ENCODE measurements at regions not wholly inside any gene's neighbourhood (a gene's known extent, or its start where the extent isn't known, plus 50 kb on each side); places are given as distances from the start of the nearest gene placed in this dataset.

DNA sequence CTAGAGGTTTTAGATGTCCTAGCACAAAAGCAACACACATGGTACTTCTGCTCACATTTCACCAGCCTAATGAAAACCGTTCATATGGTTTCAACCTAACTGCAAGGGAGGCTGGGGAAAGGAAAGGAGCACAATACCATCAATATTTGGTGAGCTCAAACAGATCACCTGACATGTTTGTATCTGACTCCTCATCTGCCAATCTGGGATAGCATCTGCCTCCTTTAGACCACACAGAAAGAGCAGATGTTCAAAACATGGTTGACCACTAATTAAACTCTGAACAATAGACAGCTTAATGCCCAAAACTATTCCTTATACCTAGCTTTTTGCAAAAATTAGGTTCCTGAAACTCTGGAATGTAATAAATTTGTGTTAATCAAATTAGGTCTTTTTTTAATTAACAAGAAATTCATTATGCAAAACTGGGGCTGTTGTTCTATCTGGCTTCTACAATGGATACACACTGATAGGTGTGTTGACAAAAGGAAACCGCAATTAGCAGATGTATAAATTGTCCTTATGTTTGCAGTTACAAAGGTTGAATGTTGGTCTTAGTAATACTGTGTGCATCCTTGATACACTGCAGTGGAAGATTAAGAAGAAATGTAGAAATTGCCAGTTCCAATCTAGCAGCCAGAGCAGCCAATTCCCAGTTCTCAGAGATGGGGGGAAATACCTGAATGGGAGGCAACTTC is 89.3 kb downstream of the DUSP6 start:
- no peaks in the 10 kb centered on the region for H3K27me3 Mint-ChIP-seq
- peaks cover 25% of the 10 kb centered on the region for H3K4me1 Mint-ChIP-seq (ENCODE audit: low read depth)
- no peak for DNase-seq
- H3K27ac Mint-ChIP-seq, result no peak overlapping the region
- H3K4me3 Mint-ChIP-seq, result no peak overlapping the region
- H3K9me3 Mint-ChIP-seq, result peaks cover 4% of the 10 kb centered on the region
- no peaks in the 10 kb centered on the region for H3K36me3 Mint-ChIP-seq (ENCODE audit: low read depth)

DNA sequence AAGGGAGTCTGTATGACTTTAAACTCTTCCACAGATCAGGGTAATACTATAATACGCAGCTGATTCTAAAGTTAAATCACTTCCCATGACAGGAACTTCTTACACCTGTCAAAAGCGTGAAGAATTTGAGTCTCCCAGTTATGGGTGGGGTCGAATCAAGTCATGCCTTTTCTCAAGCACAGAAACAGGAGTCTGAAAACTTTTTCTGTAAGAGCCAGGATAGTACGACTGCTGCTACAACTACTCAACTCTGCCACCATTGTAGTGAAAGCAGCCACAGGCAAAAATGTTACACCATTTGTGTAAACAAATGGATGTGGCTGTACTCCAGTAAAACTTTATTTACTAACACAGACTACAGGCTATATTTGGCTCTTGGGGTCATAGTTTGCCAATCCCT is 90.3 kb downstream of the DUSP6 start:
- H3K4me1 Mint-ChIP-seq (ENCODE audit: low read depth), result peaks cover 26% of the 10 kb centered on the region
- no peaks in the 10 kb centered on the region for H3K36me3 Mint-ChIP-seq (ENCODE audit: low read depth)
- no peak for DNase-seq
- H3K4me3 Mint-ChIP-seq, result no peak overlapping the region
- no peaks in the 10 kb centered on the region for H3K27me3 Mint-ChIP-seq
- no peak overlapping the region for H3K27ac Mint-ChIP-seq
- H3K9me3 Mint-ChIP-seq, result peaks cover 5% of the 10 kb centered on the region

DNA sequence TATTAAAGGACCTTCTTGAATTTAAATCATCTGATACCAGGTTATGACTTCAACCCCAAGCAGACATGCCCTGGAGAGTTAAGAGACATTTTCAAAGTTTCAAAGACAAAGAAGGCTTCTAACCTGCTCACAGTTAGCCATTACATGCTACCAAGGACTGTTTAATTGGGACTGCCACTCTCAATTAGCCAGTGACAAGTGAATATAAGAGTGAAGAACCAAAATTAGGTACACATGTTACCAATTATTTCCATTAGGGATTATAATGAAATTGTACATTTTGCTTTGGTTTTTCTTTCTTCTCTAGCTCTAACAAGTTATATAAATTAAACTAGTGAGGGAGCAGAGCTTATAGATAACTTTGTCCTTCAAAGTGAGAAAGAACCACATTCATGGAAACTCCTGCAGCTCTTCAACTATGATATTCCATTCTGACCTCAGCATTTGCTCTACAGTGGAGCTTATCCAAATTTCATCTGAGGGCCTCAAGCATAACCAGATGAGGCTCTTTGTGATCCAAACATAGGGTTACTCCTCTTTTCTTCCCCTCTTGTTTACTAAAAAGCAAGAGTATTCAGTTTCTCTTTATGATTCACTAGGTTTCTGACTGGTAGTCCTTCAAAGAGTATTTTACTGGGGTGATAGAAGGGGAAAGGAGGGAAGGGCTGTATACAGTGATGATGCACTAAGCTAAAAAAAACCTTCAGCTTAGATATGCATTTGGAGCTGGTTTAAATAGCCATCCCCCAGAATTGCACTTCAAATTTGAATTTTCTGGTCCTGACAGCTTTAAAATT is 91.3 kb downstream of the DUSP6 start:
- H3K27ac Mint-ChIP-seq, result no peak overlapping the region
- DNase-seq, result no peak
- H3K9me3 Mint-ChIP-seq, result peaks cover 5% of the 10 kb centered on the region
- H3K4me1 Mint-ChIP-seq (ENCODE audit: low read depth), result peaks cover 26% of the 10 kb centered on the region
- H3K27me3 Mint-ChIP-seq, result no peaks in the 10 kb centered on the region
- H3K4me3 Mint-ChIP-seq, result no peak overlapping the region
- no peaks in the 10 kb centered on the region for H3K36me3 Mint-ChIP-seq (ENCODE audit: low read depth)

DNA sequence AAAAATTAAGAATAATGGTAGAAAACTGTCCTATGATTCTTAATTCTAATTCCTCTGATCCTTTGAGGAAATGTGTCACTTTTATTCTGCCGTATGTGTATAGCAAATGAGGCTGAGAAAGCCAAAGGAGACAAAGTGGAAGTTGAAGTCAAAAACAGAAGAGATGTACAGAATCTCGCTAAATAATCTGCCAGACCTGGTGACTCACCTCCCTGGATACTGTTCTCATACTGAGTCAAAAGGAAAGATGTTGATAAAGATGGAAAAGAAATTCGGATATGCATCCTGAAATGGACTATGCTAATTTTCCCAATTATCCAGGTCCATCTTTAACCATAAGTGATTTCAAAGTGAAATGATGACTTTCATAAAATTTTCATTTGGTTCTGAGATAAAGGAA is 92.5 kb downstream of the DUSP6 start:
- peaks cover 21% of the 10 kb centered on the region for H3K4me1 Mint-ChIP-seq (ENCODE audit: low read depth)
- peaks cover 5% of the 10 kb centered on the region for H3K9me3 Mint-ChIP-seq
- no peaks in the 10 kb centered on the region for H3K36me3 Mint-ChIP-seq (ENCODE audit: low read depth)
- H3K4me3 Mint-ChIP-seq, result no peak overlapping the region
- no peak overlapping the region for H3K27ac Mint-ChIP-seq
- H3K27me3 Mint-ChIP-seq, result no peaks in the 10 kb centered on the region
- DNase-seq, result no peak

DNA sequence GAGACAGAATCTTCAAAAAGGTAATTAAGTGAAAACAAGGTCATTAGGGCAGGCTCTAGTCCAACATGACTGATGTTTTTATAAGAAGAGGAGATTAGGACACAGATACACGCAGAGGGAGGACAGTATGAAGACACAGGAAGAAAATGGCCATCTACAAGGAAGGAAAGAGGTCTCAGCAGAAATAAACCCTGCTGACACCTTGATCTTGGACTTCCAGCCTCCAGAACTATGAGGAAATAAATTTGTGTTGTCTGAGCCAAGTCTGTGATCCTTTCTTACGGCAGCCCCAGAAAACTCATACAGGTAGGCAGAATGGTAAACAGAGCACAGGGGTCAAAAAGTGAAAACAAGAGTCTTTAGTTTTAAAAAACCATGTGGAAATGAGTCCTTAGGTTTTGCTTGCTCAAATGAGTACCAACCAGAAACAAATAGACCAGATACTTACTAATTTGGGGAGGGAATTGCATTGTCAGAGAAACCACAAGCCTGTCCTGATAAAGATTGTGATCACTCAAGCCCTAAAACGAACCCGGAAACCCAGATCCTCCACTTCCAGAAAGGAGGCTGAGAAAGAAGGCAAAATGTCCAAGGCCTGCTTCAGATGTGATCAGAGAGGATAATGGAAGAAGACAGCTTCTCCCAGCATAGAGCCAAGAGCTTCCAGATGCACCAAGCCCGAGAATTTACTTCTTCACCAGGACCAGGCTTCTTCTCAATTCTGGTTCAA is 93.9 kb downstream of the DUSP6 start:
- Mint-ChIP-seq H3K36me3 (ENCODE audit: low read depth) (no peaks in the 10 kb centered on the region), H3K9me3 (peaks cover 11% of the 10 kb centered on the region), H3K27me3 (no peaks in the 10 kb centered on the region), H3K4me3 (no peak overlapping the region), H3K27ac (no peak overlapping the region), H3K4me1 (ENCODE audit: low read depth) (peaks cover 27% of the 10 kb centered on the region)
- DNase-seq, result no peak

DNA sequence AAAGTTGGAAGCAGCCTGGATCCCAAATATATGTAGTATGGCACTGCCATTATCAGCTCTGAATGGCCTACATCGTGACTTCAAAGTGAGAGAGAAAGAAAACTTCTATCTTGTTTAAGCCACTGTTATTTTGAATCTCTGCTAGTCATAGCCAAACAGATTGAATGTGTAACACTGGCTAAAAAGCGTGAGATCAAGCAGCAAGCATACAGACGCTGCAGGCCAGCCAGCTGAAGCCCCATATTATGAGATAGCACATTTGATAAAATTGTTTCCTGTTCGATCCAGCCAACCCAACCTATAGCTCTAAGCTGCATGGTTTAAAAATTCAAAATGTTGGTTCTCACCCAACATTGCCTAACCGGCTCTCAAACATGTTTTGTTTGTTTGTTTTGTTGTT is 95.0 kb downstream of the DUSP6 start:
- Mint-ChIP-seq H3K4me1 (ENCODE audit: low read depth) (peaks cover 35% of the 10 kb centered on the region), H3K36me3 (ENCODE audit: low read depth) (no peaks in the 10 kb centered on the region), H3K27ac (no peak overlapping the region), H3K4me3 (no peak overlapping the region), H3K9me3 (peaks cover 11% of the 10 kb centered on the region), H3K27me3 (no peaks in the 10 kb centered on the region)
- no peak for DNase-seq

DNA sequence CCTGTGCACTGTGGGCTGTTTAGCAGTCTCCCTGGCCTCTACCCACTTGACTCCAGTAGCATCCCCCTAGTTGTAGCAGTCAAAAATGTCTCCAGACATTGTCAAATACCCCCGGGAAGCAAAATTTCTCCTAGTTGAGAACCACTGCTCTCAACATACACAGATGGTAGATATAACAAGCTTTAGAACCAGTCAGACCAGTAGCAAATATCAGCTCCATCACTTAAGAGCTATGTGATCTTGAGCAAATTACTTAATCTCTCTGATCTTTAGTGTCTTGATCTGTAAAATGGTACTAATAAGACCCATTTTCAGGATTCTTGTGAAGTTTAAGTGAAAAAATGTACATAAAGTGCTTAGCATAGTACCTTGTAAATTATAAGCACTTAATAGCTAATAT is 96.2 kb downstream of the DUSP6 start:
- Mint-ChIP-seq H3K27ac (no peak overlapping the region), H3K9me3 (peaks cover 15% of the 10 kb centered on the region), H3K4me1 (ENCODE audit: low read depth) (peaks cover 37% of the 10 kb centered on the region), H3K36me3 (ENCODE audit: low read depth) (no peaks in the 10 kb centered on the region), H3K27me3 (no peaks in the 10 kb centered on the region), H3K4me3 (no peak overlapping the region)
- DNase-seq, result no peak

DNA sequence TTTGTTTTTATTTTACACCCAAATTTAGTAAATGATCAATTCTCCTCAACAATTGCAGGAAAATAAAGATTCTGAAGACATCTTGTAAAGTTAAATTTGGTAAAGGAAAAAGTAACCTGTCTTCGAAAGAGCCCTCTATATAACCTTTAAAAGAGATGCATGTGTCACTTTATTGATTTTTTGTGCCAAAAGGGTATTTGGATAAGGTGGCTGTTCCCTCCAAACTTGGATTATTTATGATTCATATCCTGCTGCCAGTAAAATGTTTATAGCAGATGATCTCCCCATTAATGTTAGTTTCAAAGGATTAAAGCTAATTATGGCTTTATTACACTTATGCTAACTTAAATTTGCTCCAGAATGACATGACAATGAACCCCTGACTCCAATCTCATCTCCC is 98.8 kb downstream of the DUSP6 start:
- H3K27ac Mint-ChIP-seq, result no peak overlapping the region
- peaks cover 15% of the 10 kb centered on the region for H3K9me3 Mint-ChIP-seq
- DNase-seq, result no peak
- peaks cover 43% of the 10 kb centered on the region for H3K4me1 Mint-ChIP-seq (ENCODE audit: low read depth)
- H3K4me3 Mint-ChIP-seq, result no peak overlapping the region
- no peaks in the 10 kb centered on the region for H3K36me3 Mint-ChIP-seq (ENCODE audit: low read depth)
- no peaks in the 10 kb centered on the region for H3K27me3 Mint-ChIP-seq

DNA sequence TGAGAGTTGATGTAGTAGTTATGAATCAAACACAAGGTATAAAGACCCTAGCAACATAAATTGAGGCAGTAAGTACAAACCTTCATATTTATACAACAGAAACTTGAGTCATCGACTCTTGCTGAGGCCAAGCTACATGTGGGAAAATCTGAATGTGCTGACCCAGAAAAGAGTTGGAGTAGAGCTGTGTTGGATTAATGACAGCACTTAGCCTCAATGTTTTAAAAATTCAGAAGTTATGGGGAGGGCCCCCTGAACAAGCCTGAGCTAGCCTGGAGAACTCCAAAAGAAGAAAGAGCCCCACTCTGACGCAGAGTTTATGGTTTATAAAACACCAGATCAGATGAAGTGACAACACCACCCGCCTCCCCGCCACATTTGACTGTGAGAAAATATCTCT is 100.0 kb downstream of the DUSP6 start:
- Mint-ChIP-seq H3K36me3 (ENCODE audit: low read depth) (no peaks in the 10 kb centered on the region), H3K9me3 (peaks cover 10% of the 10 kb centered on the region), H3K4me1 (ENCODE audit: low read depth) (peaks cover 38% of the 10 kb centered on the region), H3K4me3 (peak overlapping the region; percentile 30), H3K27me3 (no peaks in the 10 kb centered on the region), H3K27ac (peak overlapping the region; percentile 85)
- no peak for DNase-seq

DNA sequence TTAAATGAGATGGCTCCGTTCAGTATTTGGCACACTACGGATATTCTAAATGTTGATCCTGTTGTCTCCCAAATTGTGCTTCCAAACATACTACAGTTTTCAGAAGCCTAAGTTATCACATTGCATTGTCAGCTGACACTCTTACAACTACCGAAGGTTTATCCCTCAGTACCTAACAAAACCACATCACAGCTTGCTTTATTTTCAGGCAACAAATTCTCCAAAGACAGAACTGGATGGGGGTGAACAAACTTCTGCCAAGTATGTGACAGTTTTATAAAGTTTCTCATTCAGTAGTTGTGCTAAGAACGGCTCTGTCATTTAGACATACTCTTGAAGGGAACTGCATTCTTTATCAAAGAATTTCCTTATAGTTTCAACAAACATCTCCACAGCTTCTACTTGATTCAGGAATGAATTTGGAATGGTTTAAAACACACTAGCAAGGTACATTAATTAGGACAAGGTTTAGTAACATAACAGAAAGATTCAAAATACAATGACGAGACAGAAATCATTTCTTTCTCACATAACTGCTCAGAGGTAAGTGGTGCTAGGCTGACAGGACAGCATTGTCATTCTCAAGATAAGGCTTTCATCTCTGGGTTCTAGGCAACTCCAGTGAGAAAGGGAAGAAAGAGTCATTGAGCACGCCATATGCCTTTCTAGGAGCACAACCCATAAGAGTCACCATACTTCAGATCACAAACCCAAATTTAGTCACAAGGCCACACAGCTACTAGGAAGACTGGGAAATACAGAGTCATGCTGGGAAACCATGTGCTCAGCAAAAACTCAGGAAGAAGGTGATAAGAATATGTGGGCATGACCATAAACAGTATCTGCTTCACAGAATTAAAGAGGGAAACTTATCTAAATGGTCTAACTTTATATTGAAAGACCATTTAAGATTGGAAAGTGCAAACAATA is 100.7 kb downstream of the DUSP6 start:
- peaks cover 40% of the 10 kb centered on the region for H3K4me1 Mint-ChIP-seq (ENCODE audit: low read depth)
- peak overlapping the region; percentile 6 for H3K4me3 Mint-ChIP-seq
- H3K27ac Mint-ChIP-seq, result peak overlapping the region; percentile 85
- no peaks in the 10 kb centered on the region for H3K27me3 Mint-ChIP-seq
- DNase-seq, result no peak
- H3K9me3 Mint-ChIP-seq, result peaks cover 10% of the 10 kb centered on the region
- H3K36me3 Mint-ChIP-seq (ENCODE audit: low read depth), result no peaks in the 10 kb centered on the region

DNA sequence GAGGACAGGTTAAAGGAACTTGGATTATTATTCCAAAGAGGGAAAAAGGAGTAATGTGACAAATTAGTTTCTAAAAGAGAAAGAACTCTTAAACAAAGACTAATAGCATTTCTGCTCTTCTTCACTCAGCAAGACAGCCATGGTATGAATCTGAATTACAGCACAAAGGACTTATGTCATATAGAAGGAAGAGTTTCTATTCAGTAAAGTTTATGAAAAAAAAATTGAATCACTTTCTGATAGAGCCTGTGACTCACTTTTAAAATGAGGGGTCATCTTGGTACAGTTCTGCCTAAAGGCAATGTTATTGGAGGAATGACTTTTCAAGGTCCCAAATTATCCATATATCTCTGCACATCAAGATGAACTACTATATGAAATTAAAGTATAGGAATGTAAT is 101.7 kb downstream of the DUSP6 start:
- no peak overlapping the region for H3K4me3 Mint-ChIP-seq
- H3K9me3 Mint-ChIP-seq, result peaks cover 10% of the 10 kb centered on the region
- no peak overlapping the region for H3K27ac Mint-ChIP-seq
- DNase-seq, result no peak
- H3K4me1 Mint-ChIP-seq (ENCODE audit: low read depth), result peaks cover 49% of the 10 kb centered on the region
- H3K36me3 Mint-ChIP-seq (ENCODE audit: low read depth), result no peaks in the 10 kb centered on the region
- no peaks in the 10 kb centered on the region for H3K27me3 Mint-ChIP-seq

DNA sequence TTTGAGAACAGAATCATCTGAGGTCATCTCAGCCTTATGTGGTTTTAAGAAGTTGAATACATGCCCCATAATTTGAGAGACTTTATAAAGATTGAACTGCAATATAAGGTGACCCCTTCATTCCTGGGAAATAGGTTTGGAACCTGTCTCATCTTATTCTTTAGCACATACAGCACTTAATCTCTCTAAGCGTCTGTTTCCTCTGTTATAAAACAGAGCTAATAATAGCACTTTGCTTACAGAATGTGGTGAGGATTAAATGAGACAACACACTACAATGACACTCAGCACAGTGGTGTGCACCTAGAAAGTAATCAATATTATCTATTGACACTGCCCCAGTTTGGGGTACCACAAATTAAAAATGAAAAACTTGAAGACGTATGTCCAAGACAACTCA is 102.1 kb downstream of the DUSP6 start:
- Mint-ChIP-seq H3K4me1 (ENCODE audit: low read depth) (peaks cover 53% of the 10 kb centered on the region), H3K4me3 (no peak overlapping the region), H3K27ac (no peak overlapping the region), H3K27me3 (no peaks in the 10 kb centered on the region), H3K9me3 (peaks cover 10% of the 10 kb centered on the region), H3K36me3 (ENCODE audit: low read depth) (no peaks in the 10 kb centered on the region)
- DNase-seq, result no peak

DNA sequence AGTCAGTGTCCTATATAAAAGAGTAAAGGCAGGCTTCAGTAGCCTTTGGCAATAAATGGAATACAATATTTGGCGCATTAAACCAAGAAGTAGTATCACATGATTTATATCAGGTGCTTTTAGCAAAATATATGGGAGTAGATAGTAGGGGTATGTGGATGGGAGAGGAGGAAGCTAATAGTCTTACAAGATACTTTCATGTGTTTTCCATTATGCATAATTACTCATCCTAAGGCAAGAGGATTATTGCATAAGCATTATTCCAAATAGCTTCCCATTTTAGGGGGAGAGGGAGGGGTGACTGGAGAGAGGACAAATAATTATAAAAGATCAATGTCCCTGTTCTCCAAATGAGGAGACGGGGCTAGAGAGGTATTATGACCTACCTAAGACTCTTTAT is 104.3 kb downstream of the DUSP6 start:
- Mint-ChIP-seq H3K27me3 (no peaks in the 10 kb centered on the region), H3K36me3 (ENCODE audit: low read depth) (no peaks in the 10 kb centered on the region), H3K4me3 (no peak overlapping the region), H3K27ac (no peak overlapping the region), H3K4me1 (ENCODE audit: low read depth) (peaks cover 68% of the 10 kb centered on the region), H3K9me3 (peaks cover 4% of the 10 kb centered on the region)
- no peak for DNase-seq

DNA sequence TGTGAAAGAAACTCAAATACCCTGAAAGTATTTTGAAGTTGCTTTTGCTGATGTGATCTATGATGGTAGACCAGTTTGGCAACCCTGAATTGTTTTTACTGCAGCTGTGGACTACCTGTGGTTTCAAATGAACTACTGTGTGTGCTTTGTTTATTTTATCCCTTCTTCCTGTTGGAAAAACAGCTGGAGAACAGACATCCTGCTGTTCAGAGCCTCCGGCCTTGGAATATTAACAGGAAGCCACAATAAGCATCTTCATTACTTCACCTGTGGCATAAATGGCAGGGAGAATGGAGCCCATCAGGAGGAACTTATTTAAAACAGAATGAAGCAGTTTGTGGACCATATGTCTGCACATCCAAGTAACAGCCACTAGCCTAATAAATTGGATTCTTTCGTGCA is 104.8 kb downstream of the DUSP6 start:
- no peaks in the 10 kb centered on the region for H3K27me3 Mint-ChIP-seq
- DNase-seq, result no peak
- H3K9me3 Mint-ChIP-seq, result peaks cover 4% of the 10 kb centered on the region
- H3K36me3 Mint-ChIP-seq (ENCODE audit: low read depth), result no peaks in the 10 kb centered on the region
- no peak overlapping the region for H3K4me3 Mint-ChIP-seq
- H3K4me1 Mint-ChIP-seq (ENCODE audit: low read depth), result peaks cover 66% of the 10 kb centered on the region
- no peak overlapping the region for H3K27ac Mint-ChIP-seq
